Liver (tissue), 8 donors: ENCODE measurements at regions not wholly inside any gene's neighbourhood (a gene's known extent, or its start where the extent isn't known, plus 50 kb on each side); places are given as distances from the start of the nearest gene placed in this dataset.

Experiments
- DNase-seq: peaks from one replicate; pipeline ENCODE4 v3.0.0-alpha.2; 2017; ENCODE audit warnings: low spot score
- H3K27ac ChIP-seq, 2 donors: one replicate each; pipeline ENCODE4 v1.7.0; 2013; ENCODE audit warnings: inconsistent platforms in 2 of 2, low read length in 2 of 2, control low read depth in 1 of 2, low read depth in 1 of 2, mild to moderate bottlenecking in 1 of 2
- H3K27me3 ChIP-seq, 4 donors: one replicate each; pipeline versions ENCODE4 v1.6.1 to v1.7.0; 2013; ENCODE audit warnings: low read length in 3 of 4, inconsistent platforms in 1 of 4, mild to moderate bottlenecking in 1 of 4, moderate library complexity in 1 of 4; ENCODE audit not compliant: control insufficient read depth in 4 of 4, insufficient read depth in 4 of 4
- H3K36me3 ChIP-seq, 4 donors: one replicate each; pipeline versions ENCODE4 v1.6.1 to v1.7.0; 2013; ENCODE audit warnings: low read length in 3 of 4, mild to moderate bottlenecking in 3 of 4, low read depth in 1 of 4, moderate library complexity in 1 of 4; ENCODE audit not compliant: control insufficient read depth in 4 of 4, insufficient read depth in 3 of 4
- H3K4me1 ChIP-seq, 4 donors: one replicate each; pipeline versions ENCODE4 v1.6.1 to v1.7.0; 2013; ENCODE audit warnings: low read length in 3 of 4, mild to moderate bottlenecking in 3 of 4, moderate library complexity in 1 of 4; ENCODE audit not compliant: control insufficient read depth in 4 of 4, insufficient read depth in 4 of 4
- H3K4me3 ChIP-seq, 3 donors: one replicate each; pipeline versions ENCODE4 v1.6.1 to v1.7.0; 2013; ENCODE audit warnings: low read length in 3 of 3, control low read depth in 1 of 3, low read depth in 1 of 3, mild to moderate bottlenecking in 1 of 3
- H3K9ac ChIP-seq, 2 donors: one replicate each; pipeline ENCODE4 v1.7.0; 2013; ENCODE audit warnings: low read length in 2 of 2, mild to moderate bottlenecking in 2 of 2, moderate library complexity in 2 of 2, control low read depth in 1 of 2, low read depth in 1 of 2
- H3K9me3 ChIP-seq, 4 donors: one replicate each; pipeline versions ENCODE4 v1.6.1 to v1.7.0; 2013; ENCODE audit warnings: low read length in 3 of 4; ENCODE audit not compliant: control insufficient read depth in 4 of 4
- EGR1 ChIP-seq, 2 donors: IDR thresholded peaks; 2 replicates each; pipeline ENCODE4 v1.6.1; 2016 to 2018; ENCODE audit warnings: antibody characterized with exemption in 2 of 2, low read depth in 2 of 2
- FOXA1 ChIP-seq: IDR thresholded peaks from 2 replicates; pipeline ENCODE4 v1.6.1; 2016; ENCODE audit warnings: antibody characterized with exemption
- FOXA2 ChIP-seq: IDR thresholded peaks from 2 replicates; pipeline ENCODE4 v1.6.1; 2016; ENCODE audit warnings: antibody characterized with exemption
- GABPA ChIP-seq, 2 donors: IDR thresholded peaks in 1 of 2; conservative IDR thresholded peaks in 1 of 2; 2 replicates each; pipeline ENCODE4 v1.6.1; 2016; ENCODE audit warnings: antibody characterized with exemption in 2 of 2, mild to moderate bottlenecking in 1 of 2, moderate library complexity in 1 of 2
- HNF4A ChIP-seq, 2 donors: conservative IDR thresholded peaks; 2 replicates each; pipeline ENCODE4 v1.6.1; 2016; ENCODE audit warnings: antibody characterized with exemption in 2 of 2, mild to moderate bottlenecking in 2 of 2
- HNF4G ChIP-seq: IDR thresholded peaks from 2 replicates; pipeline ENCODE4 v1.6.1; 2016; ENCODE audit warnings: antibody characterized with exemption
- JUND ChIP-seq, 2 donors: IDR thresholded peaks; 2 replicates each; pipeline ENCODE4 v1.6.1; 2016; ENCODE audit warnings: antibody characterized with exemption in 2 of 2
- NR2F2 ChIP-seq: IDR thresholded peaks from 2 replicates; pipeline ENCODE4 v1.6.1; 2016; ENCODE audit warnings: antibody characterized with exemption
- RAD21 ChIP-seq, 2 donors: IDR thresholded peaks; 2 replicates each; pipeline ENCODE4 v1.6.1; 2016; ENCODE audit warnings: antibody characterized with exemption in 2 of 2, mild to moderate bottlenecking in 2 of 2
- RXRA ChIP-seq, 2 donors: IDR thresholded peaks; 2 replicates each; pipeline ENCODE4 v1.6.1; 2017 to 2018; ENCODE audit warnings: antibody characterized with exemption in 2 of 2, mild to moderate bottlenecking in 1 of 2
- SP1 ChIP-seq: IDR thresholded peaks from 2 replicates; pipeline ENCODE4 v1.6.1; 2018; ENCODE audit warnings: antibody characterized with exemption, mild to moderate bottlenecking
- TAF1 ChIP-seq: conservative IDR thresholded peaks from 2 replicates; pipeline ENCODE4 v1.6.1; 2016; ENCODE audit warnings: antibody characterized with exemption, mild to moderate bottlenecking
- WGBS: extraction: QIAGEN DNeasy Blood & Tissue Kit; methylation state at CpG from one replicate; pipeline ENCODE4 v1.1.7; 2013; 5-methylcytosine and 5-hydroxymethylcytosine counted together
- TF ChIP-seq, protein P1 (sequence below): IDR thresholded peaks from 2 replicates; pipeline ENCODE4 v1.6.1; 2016; ENCODE audit warnings: antibody characterized with exemption
- TF ChIP-seq, protein P2 (sequence below): fragments of 150-350 bp; IDR thresholded peaks from 2 replicates; pipeline ENCODE4 v1.5.1; 2017; ENCODE audit warnings: improper control_type of control experiment, low read depth, low read length; ENCODE audit not compliant: missing input control
- TF ChIP-seq, protein P3 (sequence below): IDR thresholded peaks from 2 replicates; pipeline ENCODE4 v1.6.1; 2016; ENCODE audit warnings: antibody characterized with exemption, mild to moderate bottlenecking
- TF ChIP-seq, protein P4 (sequence below): IDR thresholded peaks from 2 replicates; pipeline ENCODE4 v1.6.1; 2016; ENCODE audit warnings: antibody characterized with exemption
- TF ChIP-seq, protein P5 (sequence below): IDR thresholded peaks from 2 replicates; pipeline ENCODE4 v1.6.1; 2016; ENCODE audit warnings: antibody characterized with exemption
- donor health status: healthy.
- donor health status: healthy.
- donor health status: healthy.
- donor health status: healthy.
- donor health status: healthy.

DNA sequence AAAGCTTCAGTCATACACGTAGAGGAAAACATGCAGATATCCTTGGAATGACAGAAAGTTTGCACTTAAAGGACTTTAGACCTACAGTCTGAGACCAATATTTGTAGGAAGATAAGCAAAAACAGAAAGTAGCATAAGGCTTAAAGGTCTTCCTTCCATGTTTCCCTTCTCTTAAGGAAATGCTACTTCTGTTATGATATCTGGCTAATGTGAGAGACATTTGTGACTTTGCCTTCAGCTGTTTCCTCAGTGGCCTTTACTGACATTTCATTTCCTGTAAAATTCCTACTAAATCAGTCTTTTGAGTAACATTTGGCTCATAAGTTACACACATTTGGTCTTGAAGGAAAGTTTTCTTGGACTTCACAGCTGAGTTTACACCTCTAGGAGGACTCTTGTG is 713.4 kb downstream of the TBC1D32 start (continued):
- TF ChIP-seq, protein P1, sequence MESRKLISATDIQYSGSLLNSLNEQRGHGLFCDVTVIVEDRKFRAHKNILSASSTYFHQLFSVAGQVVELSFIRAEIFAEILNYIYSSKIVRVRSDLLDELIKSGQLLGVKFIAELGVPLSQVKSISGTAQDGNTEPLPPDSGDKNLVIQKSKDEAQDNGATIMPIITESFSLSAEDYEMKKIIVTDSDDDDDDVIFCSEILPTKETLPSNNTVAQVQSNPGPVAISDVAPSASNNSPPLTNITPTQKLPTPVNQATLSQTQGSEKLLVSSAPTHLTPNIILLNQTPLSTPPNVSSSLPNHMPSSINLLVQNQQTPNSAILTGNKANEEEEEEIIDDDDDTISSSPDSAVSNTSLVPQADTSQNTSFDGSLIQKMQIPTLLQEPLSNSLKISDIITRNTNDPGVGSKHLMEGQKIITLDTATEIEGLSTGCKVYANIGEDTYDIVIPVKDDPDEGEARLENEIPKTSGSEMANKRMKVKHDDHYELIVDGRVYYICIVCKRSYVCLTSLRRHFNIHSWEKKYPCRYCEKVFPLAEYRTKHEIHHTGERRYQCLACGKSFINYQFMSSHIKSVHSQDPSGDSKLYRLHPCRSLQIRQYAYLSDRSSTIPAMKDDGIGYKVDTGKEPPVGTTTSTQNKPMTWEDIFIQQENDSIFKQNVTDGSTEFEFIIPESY: no peak
- TF ChIP-seq FOXA2: no peak
- peak; percentile 95 for TF ChIP-seq NR2F2
- no peak for TF ChIP-seq HNF4A (conservative IDR thresholded peaks at IDR 0.05)
- no peak for TF ChIP-seq SP1
- TF ChIP-seq JUND (IDR thresholded peaks at IDR 0.05): no peak
- TF ChIP-seq EGR1 (IDR thresholded peaks at IDR 0.05; ENCODE audit: low read depth in 2 of 2): no peak
- TF ChIP-seq, protein P2, sequence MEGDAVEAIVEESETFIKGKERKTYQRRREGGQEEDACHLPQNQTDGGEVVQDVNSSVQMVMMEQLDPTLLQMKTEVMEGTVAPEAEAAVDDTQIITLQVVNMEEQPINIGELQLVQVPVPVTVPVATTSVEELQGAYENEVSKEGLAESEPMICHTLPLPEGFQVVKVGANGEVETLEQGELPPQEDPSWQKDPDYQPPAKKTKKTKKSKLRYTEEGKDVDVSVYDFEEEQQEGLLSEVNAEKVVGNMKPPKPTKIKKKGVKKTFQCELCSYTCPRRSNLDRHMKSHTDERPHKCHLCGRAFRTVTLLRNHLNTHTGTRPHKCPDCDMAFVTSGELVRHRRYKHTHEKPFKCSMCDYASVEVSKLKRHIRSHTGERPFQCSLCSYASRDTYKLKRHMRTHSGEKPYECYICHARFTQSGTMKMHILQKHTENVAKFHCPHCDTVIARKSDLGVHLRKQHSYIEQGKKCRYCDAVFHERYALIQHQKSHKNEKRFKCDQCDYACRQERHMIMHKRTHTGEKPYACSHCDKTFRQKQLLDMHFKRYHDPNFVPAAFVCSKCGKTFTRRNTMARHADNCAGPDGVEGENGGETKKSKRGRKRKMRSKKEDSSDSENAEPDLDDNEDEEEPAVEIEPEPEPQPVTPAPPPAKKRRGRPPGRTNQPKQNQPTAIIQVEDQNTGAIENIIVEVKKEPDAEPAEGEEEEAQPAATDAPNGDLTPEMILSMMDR: no peak

GRCh38 chr6:120615238-120615637 is 719.0 kb downstream of the TBC1D32 start:
- TF ChIP-seq, protein P3, sequence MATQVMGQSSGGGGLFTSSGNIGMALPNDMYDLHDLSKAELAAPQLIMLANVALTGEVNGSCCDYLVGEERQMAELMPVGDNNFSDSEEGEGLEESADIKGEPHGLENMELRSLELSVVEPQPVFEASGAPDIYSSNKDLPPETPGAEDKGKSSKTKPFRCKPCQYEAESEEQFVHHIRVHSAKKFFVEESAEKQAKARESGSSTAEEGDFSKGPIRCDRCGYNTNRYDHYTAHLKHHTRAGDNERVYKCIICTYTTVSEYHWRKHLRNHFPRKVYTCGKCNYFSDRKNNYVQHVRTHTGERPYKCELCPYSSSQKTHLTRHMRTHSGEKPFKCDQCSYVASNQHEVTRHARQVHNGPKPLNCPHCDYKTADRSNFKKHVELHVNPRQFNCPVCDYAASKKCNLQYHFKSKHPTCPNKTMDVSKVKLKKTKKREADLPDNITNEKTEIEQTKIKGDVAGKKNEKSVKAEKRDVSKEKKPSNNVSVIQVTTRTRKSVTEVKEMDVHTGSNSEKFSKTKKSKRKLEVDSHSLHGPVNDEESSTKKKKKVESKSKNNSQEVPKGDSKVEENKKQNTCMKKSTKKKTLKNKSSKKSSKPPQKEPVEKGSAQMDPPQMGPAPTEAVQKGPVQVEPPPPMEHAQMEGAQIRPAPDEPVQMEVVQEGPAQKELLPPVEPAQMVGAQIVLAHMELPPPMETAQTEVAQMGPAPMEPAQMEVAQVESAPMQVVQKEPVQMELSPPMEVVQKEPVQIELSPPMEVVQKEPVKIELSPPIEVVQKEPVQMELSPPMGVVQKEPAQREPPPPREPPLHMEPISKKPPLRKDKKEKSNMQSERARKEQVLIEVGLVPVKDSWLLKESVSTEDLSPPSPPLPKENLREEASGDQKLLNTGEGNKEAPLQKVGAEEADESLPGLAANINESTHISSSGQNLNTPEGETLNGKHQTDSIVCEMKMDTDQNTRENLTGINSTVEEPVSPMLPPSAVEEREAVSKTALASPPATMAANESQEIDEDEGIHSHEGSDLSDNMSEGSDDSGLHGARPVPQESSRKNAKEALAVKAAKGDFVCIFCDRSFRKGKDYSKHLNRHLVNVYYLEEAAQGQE: no peak
- no peak for TF ChIP-seq FOXA1
- TF ChIP-seq, protein P4, sequence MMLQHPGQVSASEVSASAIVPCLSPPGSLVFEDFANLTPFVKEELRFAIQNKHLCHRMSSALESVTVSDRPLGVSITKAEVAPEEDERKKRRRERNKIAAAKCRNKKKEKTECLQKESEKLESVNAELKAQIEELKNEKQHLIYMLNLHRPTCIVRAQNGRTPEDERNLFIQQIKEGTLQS: no peak
- H3K9me3 ChIP-seq: no peaks in the 10 kb centered on the region
- no peaks in the 10 kb centered on the region for H3K36me3 ChIP-seq
- no peak overlapping the region for H3K27ac ChIP-seq
- WGBS: 79% methylated on average over 3 of the region's 3 CpGs
- H3K4me3 ChIP-seq: no peak overlapping the region
- H3K4me1 ChIP-seq: no peaks in the 10 kb centered on the region
- no peaks in the 10 kb centered on the region for H3K27me3 ChIP-seq
- no peak for DNase-seq
- H3K9ac ChIP-seq: no peak overlapping the region

DNA sequence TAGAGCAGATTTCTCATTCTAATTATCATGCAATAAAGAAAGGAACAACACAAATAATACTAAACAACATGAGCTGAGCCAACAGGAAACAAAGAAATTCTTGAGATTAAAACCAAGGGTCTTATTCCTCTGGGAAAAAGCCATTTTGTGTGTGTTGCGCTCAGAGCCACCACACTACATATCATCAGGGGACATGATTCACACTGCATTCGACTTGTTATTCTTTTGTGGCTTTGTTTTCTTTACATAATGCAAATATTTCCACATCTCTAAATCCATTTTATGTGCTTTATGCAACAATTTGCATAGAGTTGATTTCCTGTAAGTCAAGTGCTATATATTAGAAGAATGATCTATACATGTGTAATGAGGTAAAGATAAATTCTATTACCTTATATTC is 719.6 kb downstream of the TBC1D32 start:
- no peak overlapping the region for H3K4me3 ChIP-seq
- 67% methylated on average over 2 of the region's 2 CpGs for WGBS
- H3K4me1 ChIP-seq: no peaks in the 10 kb centered on the region
- no peaks in the 10 kb centered on the region for H3K36me3 ChIP-seq
- no peaks in the 10 kb centered on the region for H3K27me3 ChIP-seq
- H3K9me3 ChIP-seq: no peaks in the 10 kb centered on the region
- H3K9ac ChIP-seq: no peak overlapping the region
- H3K27ac ChIP-seq: no peak overlapping the region
- no peak for DNase-seq
- TF ChIP-seq, protein P1: no peak
- no peak for TF ChIP-seq HNF4A (conservative IDR thresholded peaks at IDR 0.05)
- TF ChIP-seq, protein P3: no peak
- TF ChIP-seq GABPA (IDR thresholded peaks at IDR 0.05 in 1 of 2, conservative IDR thresholded peaks at IDR 0.05 in 1 of 2): no peak
- no peak for TF ChIP-seq RAD21 (IDR thresholded peaks at IDR 0.05)
- no peak for TF ChIP-seq SP1
- no peak for TF ChIP-seq FOXA1
- no peak for TF ChIP-seq TAF1
- no peak for TF ChIP-seq HNF4G
- TF ChIP-seq, protein P5, sequence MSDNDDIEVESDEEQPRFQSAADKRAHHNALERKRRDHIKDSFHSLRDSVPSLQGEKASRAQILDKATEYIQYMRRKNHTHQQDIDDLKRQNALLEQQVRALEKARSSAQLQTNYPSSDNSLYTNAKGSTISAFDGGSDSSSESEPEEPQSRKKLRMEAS: no peak
- no peak for TF ChIP-seq RXRA (IDR thresholded peaks at IDR 0.05)
- no peak for TF ChIP-seq FOXA2
